Glutamatergic neuron (in vitro differentiated cells): ENCODE measurements at regions not wholly inside any gene's neighbourhood (a gene's known extent, or its start where the extent isn't known, plus 50 kb on each side); places are given as distances from the start of the nearest gene placed in this dataset.
"Not testable (repeated sequence)": the region's sequence is repeated elsewhere in the genome, so short reads cannot be mapped to it uniquely, and the experiment has no call there.

Source experiments
- DNase-seq: peaks from one replicate; pipeline ENCODE4 v3.0.0; 2022
- H3K27ac Mint-ChIP-seq: one replicate; pipeline ENCODE4 v1.8.0; 2020; ENCODE audit warnings: mild to moderate bottlenecking, mixed read lengths, inconsistent platforms; ENCODE audit not compliant: unreplicated experiment
- H3K27me3 Mint-ChIP-seq: one replicate; pipeline ENCODE4 v1.8.0; 2020; ENCODE audit warnings: mild to moderate bottlenecking, moderate library complexity, mixed read lengths, inconsistent platforms; ENCODE audit not compliant: unreplicated experiment
- H3K36me3 Mint-ChIP-seq: one replicate; pipeline ENCODE4 v1.8.0; 2020; ENCODE audit warnings: mild to moderate bottlenecking, mixed read lengths, inconsistent platforms; ENCODE audit not compliant: unreplicated experiment
- H3K4me1 Mint-ChIP-seq: one replicate; pipeline ENCODE4 v1.8.0; 2020; ENCODE audit warnings: mild to moderate bottlenecking, low read depth, mixed read lengths, inconsistent platforms; ENCODE audit not compliant: unreplicated experiment
- H3K4me3 Mint-ChIP-seq: one replicate; pipeline ENCODE4 v1.8.0; 2020; ENCODE audit warnings: mild to moderate bottlenecking, mixed read lengths, inconsistent platforms; ENCODE audit not compliant: unreplicated experiment
- H3K9me3 Mint-ChIP-seq: one replicate; pipeline ENCODE4 v1.8.0; 2020; ENCODE audit warnings: mild to moderate bottlenecking, moderate library complexity, mixed read lengths, inconsistent platforms; ENCODE audit not compliant: unreplicated experiment
- CTCF ChIP-seq: fragments of 200-600 bp; sonication (generic); IDR thresholded peaks from one replicate; pipeline ENCODE4 v1.5.0; 2021; ENCODE audit not compliant: partially characterized antibody, unreplicated experiment

- H3K9me3 Mint-ChIP-seq, DNase-seq, H3K27me3 Mint-ChIP-seq, H3K4me3 Mint-ChIP-seq, H3K36me3 Mint-ChIP-seq, H3K4me1 Mint-ChIP-seq, H3K27ac Mint-ChIP-seq: not testable (repeated sequence)
Measured at GRCh38 chr15:84395881-84396280, 160.3 kb downstream of the GOLGA6L4 start.

- not testable (repeated sequence) for H3K27me3 Mint-ChIP-seq, H3K4me3 Mint-ChIP-seq, H3K4me1 Mint-ChIP-seq
Measured at GRCh38 chr15:84397066-84397465, 161.5 kb downstream of the GOLGA6L4 start.

GRCh38 chr15:84398087-84398486 lies 162.5 kb downstream of the GOLGA6L4 start:
- H3K27ac Mint-ChIP-seq, H3K4me1 Mint-ChIP-seq, H3K36me3 Mint-ChIP-seq, H3K9me3 Mint-ChIP-seq, DNase-seq, H3K27me3 Mint-ChIP-seq, H3K4me3 Mint-ChIP-seq: not testable (repeated sequence)

More at GRCh38 chr15:84397066-84397465, 161.5 kb downstream of the GOLGA6L4 start:
- H3K27ac Mint-ChIP-seq, H3K9me3 Mint-ChIP-seq, DNase-seq, H3K36me3 Mint-ChIP-seq: not testable (repeated sequence)

GRCh38 chr15:84398763-84399701 lies 163.5 kb downstream of the GOLGA6L4 start:
- H3K4me3 Mint-ChIP-seq, result no peak overlapping the region
- no peak for DNase-seq
- peaks cover 6% of the 10 kb centered on the region for H3K36me3 Mint-ChIP-seq
- peaks cover 8% of the 10 kb centered on the region for H3K9me3 Mint-ChIP-seq
- H3K27ac Mint-ChIP-seq, result no peak overlapping the region
- peaks cover 9% of the 10 kb centered on the region for H3K27me3 Mint-ChIP-seq
- H3K4me1 Mint-ChIP-seq, result peaks cover under 1% of the 10 kb centered on the region
- no peak for TF ChIP-seq CTCF

- Mint-ChIP-seq H3K27me3 (peaks cover 9% of the 10 kb centered on the region), H3K4me3 (no peak overlapping the region), H3K4me1 (no peaks in the 10 kb centered on the region), H3K36me3 (peaks cover 6% of the 10 kb centered on the region), H3K9me3 (peaks cover 8% of the 10 kb centered on the region), H3K27ac (no peak overlapping the region)
- DNase-seq, result no peak
- no peak for TF ChIP-seq CTCF
Measured at GRCh38 chr15:84400017-84400740, 164.6 kb downstream of the GOLGA6L4 start.

GRCh38 chr15:84400820-84401219 lies 165.2 kb downstream of the GOLGA6L4 start:
- Mint-ChIP-seq H3K36me3 (peaks cover 6% of the 10 kb centered on the region), H3K4me3 (no peak overlapping the region), H3K27me3 (peaks cover 9% of the 10 kb centered on the region), H3K27ac (no peak overlapping the region), H3K4me1 (no peaks in the 10 kb centered on the region), H3K9me3 (peaks cover 8% of the 10 kb centered on the region)
- TF ChIP-seq CTCF, result no peak
- no peak for DNase-seq

GRCh38 chr15:84401461-84401860 lies 165.9 kb downstream of the GOLGA6L4 start:
- H3K4me1 Mint-ChIP-seq, H3K9me3 Mint-ChIP-seq, DNase-seq, H3K36me3 Mint-ChIP-seq, H3K27me3 Mint-ChIP-seq, H3K27ac Mint-ChIP-seq, H3K4me3 Mint-ChIP-seq: not testable (repeated sequence)

GRCh38 chr15:84401891-84402840 lies 166.6 kb downstream of the GOLGA6L4 start:
- H3K27ac Mint-ChIP-seq, H3K36me3 Mint-ChIP-seq, H3K27me3 Mint-ChIP-seq, H3K4me3 Mint-ChIP-seq, H3K4me1 Mint-ChIP-seq, DNase-seq, H3K9me3 Mint-ChIP-seq: not testable (repeated sequence)
